Hepatocyte (in vitro differentiated cells): ENCODE measurements at regions not wholly inside any gene's neighbourhood (a gene's known extent, or its start where the extent isn't known, plus 50 kb on each side); places are given as distances from the start of the nearest gene placed in this dataset.

ENCODE experiments used
- CTCF ChIP-seq: fragments of 200-600 bp; sonication (generic); IDR thresholded peaks from 2 replicates; pipeline ENCODE4 v1.5.1; 2016; ENCODE audit warnings: antibody characterized with exemption, mild to moderate bottlenecking; ENCODE audit not compliant: poor library complexity
- EZH2 ChIP-seq: fragments of 200-600 bp; sonication (generic); IDR thresholded peaks from 2 replicates; pipeline ENCODE4 v1.6.1; 2016; ENCODE audit warnings: antibody characterized with exemption, mild to moderate bottlenecking, borderline replicate concordance
- EZH2phosphoT487 ChIP-seq: fragments of 200-600 bp; sonication (generic); IDR thresholded peaks from one replicate; pipeline ENCODE4 v1.6.1; 2018; ENCODE audit warnings: antibody characterized with exemption, mild to moderate bottlenecking, low read depth, moderate library complexity; ENCODE audit not compliant: unreplicated experiment, severe bottlenecking

GRCh38 chr7:13821152-13821787, 168.2 kb downstream of the ETV1 start:
- TF ChIP-seq CTCF (no peak), EZH2 (no peak), EZH2phosphoT487 (no peak)
